NB4 (cell line): ENCODE measurements at regions not wholly inside any gene's neighbourhood (a gene's known extent, or its start where the extent isn't known, plus 50 kb on each side); places are given as distances from the start of the nearest gene placed in this dataset.

Experiments
- POLR2A ChIP-seq: IDR thresholded peaks from 2 replicates; pipeline ENCODE4 v1.6.1; 2011; ENCODE audit warnings: mild to moderate bottlenecking; ENCODE audit not compliant: insufficient read length; ENCODE audit errors: extremely low read depth
- TF ChIP-seq, protein P1 (sequence below): IDR thresholded peaks from one replicate; pipeline ENCODE4 v1.5.1; 2012; ENCODE audit warnings: low read depth, low read length
- TF ChIP-seq, protein P2 (sequence below): IDR thresholded peaks from 2 replicates; pipeline ENCODE4 v1.6.1; 2011; ENCODE audit warnings: low read depth, low read length

DNA sequence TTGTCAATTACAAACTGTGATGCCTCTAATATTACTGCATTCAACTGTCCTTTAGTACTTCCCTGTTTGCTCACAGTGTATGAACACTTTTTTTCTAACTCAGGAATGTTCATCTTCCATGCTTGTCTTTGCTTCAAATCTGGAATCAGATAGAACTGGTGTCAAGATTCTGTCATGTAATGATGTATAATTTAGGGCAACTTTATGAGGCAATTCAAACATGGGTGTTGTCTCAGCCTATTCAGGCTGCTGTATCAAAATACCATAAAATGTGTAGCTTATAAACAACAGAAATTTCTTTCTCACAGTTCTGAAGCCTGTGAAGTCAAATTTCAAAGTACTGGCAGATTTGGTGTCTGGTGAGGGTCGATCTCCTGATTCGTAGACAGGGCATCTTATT is 1012.9 kb downstream of the RAB28 start:
- TF ChIP-seq, protein P1, sequence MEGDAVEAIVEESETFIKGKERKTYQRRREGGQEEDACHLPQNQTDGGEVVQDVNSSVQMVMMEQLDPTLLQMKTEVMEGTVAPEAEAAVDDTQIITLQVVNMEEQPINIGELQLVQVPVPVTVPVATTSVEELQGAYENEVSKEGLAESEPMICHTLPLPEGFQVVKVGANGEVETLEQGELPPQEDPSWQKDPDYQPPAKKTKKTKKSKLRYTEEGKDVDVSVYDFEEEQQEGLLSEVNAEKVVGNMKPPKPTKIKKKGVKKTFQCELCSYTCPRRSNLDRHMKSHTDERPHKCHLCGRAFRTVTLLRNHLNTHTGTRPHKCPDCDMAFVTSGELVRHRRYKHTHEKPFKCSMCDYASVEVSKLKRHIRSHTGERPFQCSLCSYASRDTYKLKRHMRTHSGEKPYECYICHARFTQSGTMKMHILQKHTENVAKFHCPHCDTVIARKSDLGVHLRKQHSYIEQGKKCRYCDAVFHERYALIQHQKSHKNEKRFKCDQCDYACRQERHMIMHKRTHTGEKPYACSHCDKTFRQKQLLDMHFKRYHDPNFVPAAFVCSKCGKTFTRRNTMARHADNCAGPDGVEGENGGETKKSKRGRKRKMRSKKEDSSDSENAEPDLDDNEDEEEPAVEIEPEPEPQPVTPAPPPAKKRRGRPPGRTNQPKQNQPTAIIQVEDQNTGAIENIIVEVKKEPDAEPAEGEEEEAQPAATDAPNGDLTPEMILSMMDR = no peak
- no peak for TF ChIP-seq POLR2A
- TF ChIP-seq, protein P2, sequence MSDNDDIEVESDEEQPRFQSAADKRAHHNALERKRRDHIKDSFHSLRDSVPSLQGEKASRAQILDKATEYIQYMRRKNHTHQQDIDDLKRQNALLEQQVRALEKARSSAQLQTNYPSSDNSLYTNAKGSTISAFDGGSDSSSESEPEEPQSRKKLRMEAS = no peak
